A673 (cell line): ENCODE measurements at regions not wholly inside any gene's neighbourhood (a gene's known extent, or its start where the extent isn't known, plus 50 kb on each side); places are given as distances from the start of the nearest gene placed in this dataset.

ENCODE experiments used
- BruUV-seq: library from RNA; stranded (reverse); fragments of 400-500 nt; replicated peaks from 2 replicates; lab custom pipeline; 2021; lab: Mats Ljungman, UMichigan
- CTCF ChIA-PET: fragments of 300-600 bp; sonication (Branson Sonifier 250); formaldehyde crosslinking; loops from one replicate; lab custom pipeline; 2022; ENCODE audit warnings: antibody characterized with exemption; lab: Charles Lee
- POLR2A ChIA-PET: fragments of 300-600 bp; sonication (Branson Sonifier 250); formaldehyde crosslinking; loops from one replicate; lab custom pipeline; 2022; ENCODE audit warnings: antibody characterized with exemption; ENCODE audit not compliant: low non-redundant PET; lab: Charles Lee
- DNase-seq: peaks from one replicate; pipeline ENCODE4 v3.0.0-alpha.2; 2015; ENCODE audit warnings: low spot score
- H3K27ac ChIP-seq: fragments of 200-600 bp; sonication (generic); 2 replicates; pipeline ENCODE4 v1.5.1; 2016; ENCODE audit warnings: mixed run types, low read depth, mild to moderate bottlenecking, mixed read lengths, antibody characterized with exemption, low read length; ENCODE audit not compliant: poor library complexity, severe bottlenecking
- H3K27me3 ChIP-seq: fragments of 200-600 bp; sonication (generic); replicated peaks from 2 replicates; pipeline ENCODE4 v1.6.1; 2017; ENCODE audit warnings: mixed run types, low read depth, mild to moderate bottlenecking, mixed read lengths, antibody characterized with exemption, low read length; ENCODE audit not compliant: insufficient read depth, poor library complexity
- H3K36me3 ChIP-seq: fragments of 200-600 bp; sonication (generic); 2 replicates; pipeline ENCODE4 v1.6.1; 2016; ENCODE audit warnings: mixed run types, mild to moderate bottlenecking, mixed read lengths, antibody characterized with exemption, low read length; ENCODE audit not compliant: insufficient read depth, poor library complexity, severe bottlenecking
- H3K4me1 ChIP-seq: fragments of 200-600 bp; sonication (generic); 2 replicates; pipeline ENCODE4 v1.6.1; 2017; ENCODE audit warnings: mixed run types, mild to moderate bottlenecking, mixed read lengths, antibody characterized with exemption, low read length; ENCODE audit not compliant: insufficient read depth, poor library complexity, severe bottlenecking
- H3K4me3 ChIP-seq: fragments of 200-600 bp; sonication (generic); 2 replicates; pipeline ENCODE4 v1.5.1; 2016; ENCODE audit warnings: low read depth, mixed run types, mild to moderate bottlenecking, mixed read lengths, low read length; ENCODE audit not compliant: poor library complexity, severe bottlenecking
- H3K9me3 ChIP-seq: fragments of 200-600 bp; sonication (generic); 2 replicates; pipeline ENCODE4 v1.6.1; 2016; ENCODE audit warnings: mixed run types, low read depth, mild to moderate bottlenecking, mixed read lengths, antibody characterized with exemption, low read length; ENCODE audit not compliant: poor library complexity, severe bottlenecking
- EZH2 ChIP-seq: fragments of 200-600 bp; sonication (generic); IDR thresholded peaks from 2 replicates; pipeline ENCODE4 v1.6.1; 2017; ENCODE audit warnings: borderline replicate concordance, low read depth, mild to moderate bottlenecking, mixed read lengths, antibody characterized with exemption, low read length; ENCODE audit not compliant: poor library complexity, severe bottlenecking
- intact Hi-C: fragments of 100-400 bp; cut with micrococcal nuclease; formaldehyde crosslinking; loops from one replicate; pipeline ENCODE4 v1.10.0; 2022; ENCODE audit not compliant: unreplicated experiment
- TF ChIP-seq, protein P1 (sequence below): fragments of 300-800, 200-600 bp; sonication (generic); conservative IDR thresholded peaks from 2 replicates; pipeline ENCODE4 v1.5.1; 2017; ENCODE audit warnings: low read depth, mild to moderate bottlenecking, antibody characterized with exemption, low read length, moderate library complexity, mixed read lengths

DNA sequence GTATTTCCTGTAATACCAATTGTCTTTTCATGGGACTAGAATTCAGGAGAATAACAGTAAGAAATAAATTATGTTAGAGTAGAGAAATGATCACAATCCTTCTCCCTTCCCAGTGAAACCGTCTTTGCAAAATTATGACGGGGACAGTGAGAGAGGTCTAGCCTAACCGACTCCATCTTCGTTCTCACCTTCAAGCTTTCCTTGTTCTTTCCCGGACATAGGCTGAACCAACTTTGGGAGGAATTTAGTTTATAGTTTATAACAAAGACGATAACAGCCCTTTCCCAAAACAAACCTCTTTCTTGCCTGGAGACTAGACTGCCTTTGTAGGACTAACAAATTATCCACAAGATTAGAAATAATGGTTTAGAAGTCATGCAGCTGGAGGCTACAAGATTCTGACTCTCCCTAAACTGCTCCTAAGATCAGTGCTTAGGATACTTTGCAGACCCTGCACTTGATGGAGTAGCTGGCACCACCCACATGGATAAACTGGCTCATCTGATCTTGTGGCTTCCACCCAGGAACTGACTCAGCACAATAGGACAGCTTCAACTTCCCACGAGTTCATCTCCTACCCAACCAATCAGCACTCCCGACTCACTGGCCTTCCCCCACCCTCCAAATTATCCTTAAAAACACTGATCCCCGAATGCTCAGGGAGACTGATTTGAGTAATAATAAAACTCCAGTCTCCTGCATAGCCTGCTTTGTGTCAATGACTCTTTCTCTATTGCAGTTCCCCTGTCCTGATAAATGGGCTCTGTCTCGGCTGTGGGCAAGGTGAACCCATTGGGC, 521.2 kb upstream of the TBX3 start:
- no peaks in the 10 kb centered on the region for H3K4me1 ChIP-seq
- no TSS peak for BruUV-seq
- CTCF ChIA-PET, result no interaction called here
- no peaks in the 10 kb centered on the region for H3K36me3 ChIP-seq
- POLR2A ChIA-PET, result no interaction called here
- H3K27ac ChIP-seq, result no peak overlapping the region
- peak; percentile 5 for DNase-seq
- H3K27me3 ChIP-seq, result no peaks in the 10 kb centered on the region
- intact Hi-C loops, result no loop called here
- peaks cover 2% of the 10 kb centered on the region for H3K9me3 ChIP-seq
- TF ChIP-seq, protein P1, sequence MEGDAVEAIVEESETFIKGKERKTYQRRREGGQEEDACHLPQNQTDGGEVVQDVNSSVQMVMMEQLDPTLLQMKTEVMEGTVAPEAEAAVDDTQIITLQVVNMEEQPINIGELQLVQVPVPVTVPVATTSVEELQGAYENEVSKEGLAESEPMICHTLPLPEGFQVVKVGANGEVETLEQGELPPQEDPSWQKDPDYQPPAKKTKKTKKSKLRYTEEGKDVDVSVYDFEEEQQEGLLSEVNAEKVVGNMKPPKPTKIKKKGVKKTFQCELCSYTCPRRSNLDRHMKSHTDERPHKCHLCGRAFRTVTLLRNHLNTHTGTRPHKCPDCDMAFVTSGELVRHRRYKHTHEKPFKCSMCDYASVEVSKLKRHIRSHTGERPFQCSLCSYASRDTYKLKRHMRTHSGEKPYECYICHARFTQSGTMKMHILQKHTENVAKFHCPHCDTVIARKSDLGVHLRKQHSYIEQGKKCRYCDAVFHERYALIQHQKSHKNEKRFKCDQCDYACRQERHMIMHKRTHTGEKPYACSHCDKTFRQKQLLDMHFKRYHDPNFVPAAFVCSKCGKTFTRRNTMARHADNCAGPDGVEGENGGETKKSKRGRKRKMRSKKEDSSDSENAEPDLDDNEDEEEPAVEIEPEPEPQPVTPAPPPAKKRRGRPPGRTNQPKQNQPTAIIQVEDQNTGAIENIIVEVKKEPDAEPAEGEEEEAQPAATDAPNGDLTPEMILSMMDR, result no peak
- no peak for TF ChIP-seq EZH2
- no peak overlapping the region for H3K4me3 ChIP-seq

DNA sequence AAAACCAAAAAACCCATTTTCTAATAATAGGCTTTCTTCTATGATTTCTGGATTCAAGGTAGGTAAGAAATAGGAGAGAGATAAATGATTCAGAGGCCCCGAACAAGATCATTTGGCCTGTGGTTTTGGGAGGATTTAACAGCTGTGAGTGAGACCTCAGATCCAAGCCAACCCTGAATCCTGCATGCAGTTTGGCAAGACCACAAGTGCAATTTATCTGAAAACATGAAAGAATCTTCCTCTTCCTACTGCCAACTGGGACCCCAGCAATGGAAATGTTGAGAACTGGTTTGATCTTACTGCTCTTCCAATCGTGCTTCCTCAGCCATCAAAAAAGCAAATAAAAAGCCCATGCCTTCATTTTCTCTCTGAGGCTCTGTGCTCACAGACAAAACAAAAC, 519.7 kb upstream of the TBX3 start:
- Histone ChIP-seq H3K9me3 (no peaks in the 10 kb centered on the region), H3K27ac (no peak overlapping the region), H3K36me3 (no peaks in the 10 kb centered on the region), H3K4me1 (no peaks in the 10 kb centered on the region), H3K4me3 (no peak overlapping the region), H3K27me3 (no peaks in the 10 kb centered on the region)
- BruUV-seq, result no TSS peak
- intact Hi-C loops, result no loop called here
- CTCF ChIA-PET, result no interaction called here
- TF ChIP-seq, protein P1, result no peak
- TF ChIP-seq EZH2, result no peak
- no peak for DNase-seq
- POLR2A ChIA-PET, result no interaction called here

DNA sequence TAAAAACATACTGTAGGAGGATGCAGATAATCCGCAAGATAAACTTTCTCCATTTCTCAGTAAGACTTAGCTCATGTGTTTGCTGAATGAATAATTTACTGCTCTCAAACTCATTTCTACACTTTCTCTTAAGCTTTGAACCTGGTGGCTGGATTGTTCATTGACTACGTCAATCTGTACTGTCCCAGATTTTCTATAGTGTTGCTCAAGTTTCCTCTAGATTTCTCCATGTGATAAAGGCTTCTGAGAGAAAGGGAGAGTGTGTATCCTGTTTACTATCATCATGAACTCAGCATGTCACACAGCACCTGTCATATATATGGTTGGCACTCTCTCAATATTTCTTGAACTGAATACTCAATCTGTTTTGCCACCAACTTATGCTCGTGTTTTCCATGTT, 518.0 kb upstream of the TBX3 start:
- intact Hi-C loops, result no loop called here
- Histone ChIP-seq H3K27ac (no peak overlapping the region), H3K4me3 (no peak overlapping the region), H3K4me1 (no peaks in the 10 kb centered on the region), H3K27me3 (no peaks in the 10 kb centered on the region), H3K36me3 (no peaks in the 10 kb centered on the region), H3K9me3 (no peaks in the 10 kb centered on the region)
- TF ChIP-seq, protein P1, result no peak
- TF ChIP-seq EZH2, result no peak
- no TSS peak for BruUV-seq
- no peak for DNase-seq
- POLR2A ChIA-PET, result no interaction called here
- CTCF ChIA-PET, result no interaction called here
